Stomach (tissue), 8 donors: ENCODE measurements at regions not wholly inside any gene's neighbourhood (a gene's known extent, or its start where the extent isn't known, plus 50 kb on each side); places are given as distances from the start of the nearest gene placed in this dataset.

Experiments used
- DNase-seq, 2 donors: peaks; one replicate each; pipeline versions ENCODE4 v3.0.0 to v3.0.0-alpha.2; 2013 to 2019
- H3K27ac ChIP-seq, 5 donors: fragments of 200-600 bp in 4 of 5; sonication (generic) in 4 of 5; one replicate each; pipeline ENCODE4 v1.5.1; 2013 to 2019; ENCODE audit warnings: mild to moderate bottlenecking in 1 of 5, moderate library complexity in 1 of 5
- H3K27me3 ChIP-seq, 3 donors: fragments of 200-600 bp; sonication (generic); one replicate each; pipeline ENCODE4 v1.5.1; 2017 to 2019; ENCODE audit warnings: mixed run types in 1 of 3
- H3K36me3 ChIP-seq, 4 donors: fragments of 200-600 bp; sonication (generic); 1 replicate in 3 of 4; 2 replicates in 1 of 4; pipeline ENCODE4 v1.5.1; 2016 to 2019
- H3K4me1 ChIP-seq, 4 donors: fragments of 200-600 bp; sonication (generic); one replicate each; pipeline ENCODE4 v1.5.1; 2016 to 2019
- H3K4me3 ChIP-seq, 4 donors: fragments of 200-600 bp; sonication (generic) in 3 of 4; one replicate each; pipeline ENCODE4 v1.5.1; 2016 to 2019; ENCODE audit warnings: mild to moderate bottlenecking in 1 of 4
- H3K9me3 ChIP-seq, 4 donors: fragments of 200-600 bp; sonication (generic); one replicate each; pipeline ENCODE4 v1.5.1; 2016 to 2019
- CTCF ChIP-seq, 7 experiments: fragments of 450-650 bp in 4 of 7; fragments of 200-600 bp in 3 of 7; sonication (generic) in 3 of 7; IDR thresholded peaks; one replicate each; pipeline ENCODE4 v1.5.1; 2016 to 2019; ENCODE audit warnings: antibody characterized with exemption in 7 of 7, control low read depth in 2 of 7, mild to moderate bottlenecking in 1 of 7
- EP300 ChIP-seq: sonication (generic); formaldehyde crosslinking; IDR thresholded peaks from one replicate; pipeline ENCODE4 v1.6.1; 2017; ENCODE audit warnings: antibody characterized with exemption
- POLR2A ChIP-seq, 4 donors: fragments of 450-650 bp; IDR thresholded peaks; one replicate each; pipeline ENCODE4 v1.6.1; 2016; ENCODE audit warnings: antibody characterized with exemption in 4 of 4, control low read depth in 2 of 4, mild to moderate bottlenecking in 1 of 4, moderate library complexity in 1 of 4
- POLR2AphosphoS5 ChIP-seq, 3 donors: sonication (generic); formaldehyde crosslinking; IDR thresholded peaks; one replicate each; pipeline ENCODE4 v1.6.1; 2016; ENCODE audit warnings: antibody characterized with exemption in 3 of 3
- WGBS, 5 donors: extraction: QIAGEN DNeasy Blood & Tissue Kit in 3 of 5; methylation state at CpG; one replicate each; pipeline versions ENCODE4 v1.1.5 to v1.1.7; 2013 to 2018; 5-methylcytosine and 5-hydroxymethylcytosine counted together
- intact Hi-C: fragments of 100-400 bp; cut with DNase I; formaldehyde crosslinking; loops from one replicate; pipeline ENCODE4 v1.15.1; 2023; ENCODE audit warnings: low total_unique reads
- donor health status: healthy with polysubstance abuse.
- donor health status: Bipolar disorder and iron deficiency.
- donor health status: healthy.

GRCh38 chr11:25755918-25756584 is 575.9 kb upstream of the ANO3 start:
- Histone ChIP-seq H3K27ac (no peak overlapping the region), H3K4me1 (no peaks in the 10 kb centered on the region), H3K27me3 (no peaks in the 10 kb centered on the region), H3K36me3 (no peaks in the 10 kb centered on the region), H3K9me3 (peaks cover 0 to 30% (median 19%) of the 10 kb centered on the region in 4 donors), H3K4me3 (no peak overlapping the region)
- no peak for TF ChIP-seq POLR2AphosphoS5 (IDR thresholded peaks at IDR 0.05)
- TF ChIP-seq CTCF (IDR thresholded peaks at IDR 0.05) = no peak
- no peak for TF ChIP-seq POLR2A (IDR thresholded peaks at IDR 0.05)
- no peak for TF ChIP-seq EP300
- intact Hi-C loops = no loop called here
- 73 to 89% (median 86%) methylated on average over 3 to 23 of the region's 23 CpGs for WGBS, 5 donors
- DNase-seq = no peak

- intact Hi-C loops = no loop called here
- Histone ChIP-seq H3K36me3 (no peaks in the 10 kb centered on the region), H3K4me1 (no peaks in the 10 kb centered on the region), H3K27me3 (no peaks in the 10 kb centered on the region), H3K4me3 (no peak overlapping the region), H3K27ac (no peak overlapping the region), H3K9me3 (peaks cover 0 to 30% (median 19%) of the 10 kb centered on the region in 4 donors)
- DNase-seq = no peak
- 84 to 92% (median 86%) methylated on average over 6 of the region's 6 CpGs for WGBS, 5 donors
- TF ChIP-seq POLR2AphosphoS5 (IDR thresholded peaks at IDR 0.05) = no peak
- no peak for TF ChIP-seq CTCF (IDR thresholded peaks at IDR 0.05)
- no peak for TF ChIP-seq EP300
Observed at GRCh38 chr11:25758145-25758661, 573.7 kb upstream of the ANO3 start.

GRCh38 chr11:25766332-25767015 is 565.5 kb upstream of the ANO3 start:
- no peak for DNase-seq
- no peak for TF ChIP-seq CTCF (IDR thresholded peaks at IDR 0.05)
- TF ChIP-seq POLR2AphosphoS5 (IDR thresholded peaks at IDR 0.05) = no peak
- no peaks in the 10 kb centered on the region for H3K36me3 ChIP-seq
- no peak overlapping the region for H3K27ac ChIP-seq
- H3K27me3 ChIP-seq = no peaks in the 10 kb centered on the region
- no peaks in the 10 kb centered on the region for H3K9me3 ChIP-seq
- 54 to 68% (median 63%) methylated on average over 4 of the region's 4 CpGs for WGBS, 5 donors
- intact Hi-C loops = no loop called here
- no peak overlapping the region for H3K4me3 ChIP-seq
- H3K4me1 ChIP-seq = no peaks in the 10 kb centered on the region

GRCh38 chr11:25769287-25769686 is 562.6 kb upstream of the ANO3 start:
- no peaks in the 10 kb centered on the region for H3K27me3 ChIP-seq
- intact Hi-C loops = no loop called here
- TF ChIP-seq POLR2AphosphoS5 (IDR thresholded peaks at IDR 0.05) = no peak
- TF ChIP-seq POLR2A (IDR thresholded peaks at IDR 0.05) = no peak
- no peak for TF ChIP-seq EP300
- TF ChIP-seq CTCF (IDR thresholded peaks at IDR 0.05) = no peak

More at GRCh38 chr11:25769287-25769686, 562.6 kb upstream of the ANO3 start:
- H3K4me3 ChIP-seq = no peak overlapping the region
- H3K9me3 ChIP-seq = no peaks in the 10 kb centered on the region
- 43 to 50% (median 48%) methylated on average over 3 of the region's 3 CpGs for WGBS, 5 donors
- no peak for DNase-seq
- H3K4me1 ChIP-seq = no peaks in the 10 kb centered on the region
- no peaks in the 10 kb centered on the region for H3K36me3 ChIP-seq
- H3K27ac ChIP-seq = no peak overlapping the region
